Right atrium auricular region (tissue), 2 donors: ENCODE measurements at regions not wholly inside any gene's neighbourhood (a gene's known extent, or its start where the extent isn't known, plus 50 kb on each side); places are given as distances from the start of the nearest gene placed in this dataset.

ENCODE experiments used
- DNase-seq: peaks from one replicate; pipeline ENCODE4 v3.0.0-alpha.2; 2019; ENCODE audit warnings: low spot score
- H3K27ac ChIP-seq, 2 donors: fragments of 200-600 bp; sonication (generic); 1 replicate in 1 of 2; 2 replicates in 1 of 2; pipeline ENCODE4 v1.5.1; 2016 to 2019
- H3K27me3 ChIP-seq, 2 donors: fragments of 200-600 bp; sonication (generic); one replicate each; pipeline versions ENCODE4 v1.5.1 to v1.6.0; 2017 to 2019
- H3K36me3 ChIP-seq: fragments of 200-600 bp; sonication (generic); one replicate; pipeline ENCODE4 v1.5.1; 2016
- H3K4me1 ChIP-seq, 2 donors: fragments of 200-600 bp; sonication (generic); one replicate each; pipeline versions ENCODE4 v1.5.1 to v1.6.0; 2017 to 2019
- H3K4me3 ChIP-seq, 2 donors: fragments of 200-600 bp; sonication (generic); 1 replicate in 1 of 2; 2 replicates in 1 of 2; pipeline ENCODE4 v1.5.1; 2017 to 2019; ENCODE audit warnings: mild to moderate bottlenecking in 1 of 2, moderate library complexity in 1 of 2
- H3K9me3 ChIP-seq, 2 donors: fragments of 200-600 bp; sonication (generic); one replicate each; pipeline ENCODE4 v1.5.1; 2019
- CTCF ChIP-seq, 2 donors: fragments of 200-600 bp; sonication (generic); IDR thresholded peaks; one replicate each; pipeline ENCODE4 v1.5.1; 2019; ENCODE audit warnings: antibody characterized with exemption in 2 of 2

DNA sequence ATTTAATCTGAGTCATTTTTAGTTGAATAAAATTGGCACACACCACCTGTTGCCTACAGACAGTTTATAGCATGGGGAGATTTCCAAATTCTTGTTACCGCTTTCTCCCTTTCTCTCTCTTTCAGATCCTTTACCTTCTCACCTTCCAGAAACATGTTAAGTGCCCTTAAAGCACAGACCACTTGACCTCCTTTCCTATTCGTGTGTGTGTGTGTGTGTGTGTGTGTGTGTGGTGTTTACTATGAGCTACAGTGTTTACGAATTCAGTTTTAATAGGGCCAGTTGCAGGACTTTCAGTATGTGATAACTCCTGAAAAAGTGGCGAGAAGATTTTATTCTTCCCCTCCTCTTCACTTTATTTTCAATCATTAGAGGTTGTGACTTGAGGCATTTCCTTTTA, 258.1 kb downstream of the BMP2 start:
- H3K9me3 ChIP-seq = no peaks in the 10 kb centered on the region
- no peak for DNase-seq
- H3K27me3 ChIP-seq = no peaks in the 10 kb centered on the region
- no peaks in the 10 kb centered on the region for H3K4me1 ChIP-seq
- H3K27ac ChIP-seq = no peak overlapping the region
- H3K36me3 ChIP-seq = no peaks in the 10 kb centered on the region
- no peak overlapping the region for H3K4me3 ChIP-seq
- no peak for TF ChIP-seq CTCF (IDR thresholded peaks at IDR 0.05)

- Histone ChIP-seq H3K4me1 (no peaks in the 10 kb centered on the region), H3K36me3 (no peaks in the 10 kb centered on the region)
Measured at GRCh38 chr20:7029019-7029418, 261.5 kb downstream of the BMP2 start.

GRCh38 chr20:7031222-7031621, 263.7 kb downstream of the BMP2 start:
- DNase-seq = no peak
- TF ChIP-seq CTCF (IDR thresholded peaks at IDR 0.05) = no peak
- Histone ChIP-seq H3K9me3 (no peaks in the 10 kb centered on the region), H3K27me3 (no peaks in the 10 kb centered on the region), H3K4me1 (no peaks in the 10 kb centered on the region), H3K36me3 (no peaks in the 10 kb centered on the region), H3K27ac (no peak overlapping the region), H3K4me3 (no peak overlapping the region)

More at GRCh38 chr20:7029019-7029418, 261.5 kb downstream of the BMP2 start:
- Histone ChIP-seq H3K4me3 (no peak overlapping the region), H3K9me3 (no peaks in the 10 kb centered on the region), H3K27me3 (no peaks in the 10 kb centered on the region), H3K27ac (no peak overlapping the region)
- DNase-seq = no peak
- TF ChIP-seq CTCF (IDR thresholded peaks at IDR 0.05) = no peak

- H3K4me3 ChIP-seq = no peak overlapping the region
- H3K36me3 ChIP-seq = no peaks in the 10 kb centered on the region
- H3K27me3 ChIP-seq = no peaks in the 10 kb centered on the region
- DNase-seq = no peak
- H3K27ac ChIP-seq = no peak overlapping the region
- no peaks in the 10 kb centered on the region for H3K9me3 ChIP-seq
- H3K4me1 ChIP-seq = no peaks in the 10 kb centered on the region
- TF ChIP-seq CTCF (IDR thresholded peaks at IDR 0.05) = no peak
Measured at GRCh38 chr20:7038029-7038428, 270.5 kb downstream of the BMP2 start.

- H3K36me3 ChIP-seq = no peaks in the 10 kb centered on the region
- no peaks in the 10 kb centered on the region for H3K27me3 ChIP-seq
- no peak for TF ChIP-seq CTCF (IDR thresholded peaks at IDR 0.05)
- H3K4me1 ChIP-seq = no peaks in the 10 kb centered on the region
- no peaks in the 10 kb centered on the region for H3K9me3 ChIP-seq
- no peak overlapping the region for H3K27ac ChIP-seq
- no peak overlapping the region for H3K4me3 ChIP-seq
- no peak for DNase-seq
Measured at GRCh38 chr20:7057611-7058010, 290.1 kb downstream of the BMP2 start.

DNA sequence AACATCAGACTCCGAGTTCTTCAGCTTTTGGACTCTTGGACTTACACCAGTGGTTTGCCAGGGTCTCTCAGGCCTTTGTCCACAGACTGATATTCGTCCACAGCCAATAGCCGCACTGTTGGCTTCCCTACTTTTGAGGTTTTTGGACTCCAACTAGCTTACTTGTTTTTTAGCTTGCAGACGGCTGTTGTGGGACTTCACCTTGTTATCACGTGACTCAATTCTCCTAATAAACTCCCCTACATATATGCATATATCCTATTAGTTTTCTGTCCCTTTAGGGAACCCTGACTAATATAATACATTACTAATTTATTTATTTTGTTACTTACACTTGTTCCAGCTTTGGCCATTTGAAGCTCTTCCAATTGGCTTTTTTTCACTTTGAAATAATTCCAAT, 311.3 kb downstream of the BMP2 start:
- TF ChIP-seq CTCF (IDR thresholded peaks at IDR 0.05) = no peak
- H3K4me3 ChIP-seq = no peak overlapping the region
- H3K27me3 ChIP-seq = no peaks in the 10 kb centered on the region
- H3K27ac ChIP-seq = no peak overlapping the region
- DNase-seq = no peak
- H3K36me3 ChIP-seq = no peaks in the 10 kb centered on the region
- H3K9me3 ChIP-seq = no peaks in the 10 kb centered on the region
- no peaks in the 10 kb centered on the region for H3K4me1 ChIP-seq
